ENCODE measurements at regions not wholly inside any gene's neighbourhood (a gene's known extent, or its start where the extent isn't known, plus 50 kb on each side); places are given as distances from the start of the nearest gene placed in this dataset.
A peak's percentile ranks its signal among the peaks of the same experiment; 100 is the strongest.
"Not testable (repeated sequence)": the region's sequence is repeated elsewhere in the genome, so short reads cannot be mapped to it uniquely, and the experiment has no call there.

- no peaks in the 10 kb centered on the region for H3K4me1 ChIP-seq (ENCODE audit: control insufficient read depth, extremely low read depth, insufficient read depth, low read length)
- TF ChIP-seq EZH2 (IDR thresholded peaks at IDR 0.05; ENCODE audit: low read length, missing control alignments) (no peak), CTCF (conservative IDR thresholded peaks at IDR 0.05 in 1 of 2, IDR thresholded peaks at IDR 0.05 in 1 of 2; ENCODE audit: low read depth in 1 of 2, low read length in 2 of 2) (no peak)
- no peak overlapping the region for H3K4me2 ChIP-seq (ENCODE audit: extremely low read depth, insufficient read depth, low read length)
- H3K27ac ChIP-seq (ENCODE audit: insufficient read depth, low read length) = no peak overlapping the region
- no peak overlapping the region for H3K4me3 ChIP-seq (replicated peaks in 1 of 4; ENCODE audit: control extremely low read depth in 1 of 4, insufficient read depth in 1 of 4, low read depth in 3 of 4, low read length in 4 of 4)
- no peaks in the 10 kb centered on the region for H3K27me3 ChIP-seq (ENCODE audit: control insufficient read depth, insufficient read depth, low read length)
- no peak overlapping the region for H2AFZ ChIP-seq (ENCODE audit: low read length)
- H3K9ac ChIP-seq (ENCODE audit: insufficient read depth, low read length) = no peak overlapping the region
- no peaks in the 10 kb centered on the region for H4K20me1 ChIP-seq (ENCODE audit: control insufficient read depth, extremely low read depth, insufficient read depth, low read length)
- H3K79me2 ChIP-seq (ENCODE audit: control insufficient read depth, insufficient read depth, low read length) = no peaks in the 10 kb centered on the region
- H3K36me3 ChIP-seq (ENCODE audit: control insufficient read depth, insufficient read depth, low read length) = no peaks in the 10 kb centered on the region
- no peak for DNase-seq (ENCODE audit: low read depth in 2 of 2)
- H3K9me3 ChIP-seq (ENCODE audit: control insufficient read depth, insufficient read depth, low read depth, low read length) = no peaks in the 10 kb centered on the region
Observed at GRCh38 chr3:115293321-115293720, 146.2 kb upstream of the ZBTB20 start.

- Histone ChIP-seq H3K36me3 (ENCODE audit: control insufficient read depth, insufficient read depth, low read length) (no peaks in the 10 kb centered on the region), H3K79me2 (ENCODE audit: control insufficient read depth, insufficient read depth, low read length) (no peaks in the 10 kb centered on the region), H3K4me3 (replicated peaks in 1 of 4; ENCODE audit: control extremely low read depth in 1 of 4, insufficient read depth in 1 of 4, low read depth in 3 of 4, low read length in 4 of 4) (no peak overlapping the region), H3K27ac (ENCODE audit: insufficient read depth, low read length) (no peak overlapping the region), H2AFZ (ENCODE audit: low read length) (no peak overlapping the region), H3K9ac (ENCODE audit: insufficient read depth, low read length) (no peak overlapping the region), H3K27me3 (ENCODE audit: control insufficient read depth, insufficient read depth, low read length) (no peaks in the 10 kb centered on the region), H3K9me3 (ENCODE audit: control insufficient read depth, insufficient read depth, low read depth, low read length) (no peaks in the 10 kb centered on the region), H3K4me1 (ENCODE audit: control insufficient read depth, extremely low read depth, insufficient read depth, low read length) (no peaks in the 10 kb centered on the region), H4K20me1 (ENCODE audit: control insufficient read depth, extremely low read depth, insufficient read depth, low read length) (no peaks in the 10 kb centered on the region), H3K4me2 (ENCODE audit: extremely low read depth, insufficient read depth, low read length) (no peak overlapping the region)
- DNase-seq (ENCODE audit: low read depth in 2 of 2) = peak in 1 of 2 donors; percentile 4
- TF ChIP-seq EZH2 (IDR thresholded peaks at IDR 0.05; ENCODE audit: low read length, missing control alignments) (no peak), CTCF (conservative IDR thresholded peaks at IDR 0.05 in 1 of 2, IDR thresholded peaks at IDR 0.05 in 1 of 2; ENCODE audit: low read depth in 1 of 2, low read length in 2 of 2) (no peak)
Observed at GRCh38 chr3:115301364-115301860, 154.3 kb upstream of the ZBTB20 start.

DNA sequence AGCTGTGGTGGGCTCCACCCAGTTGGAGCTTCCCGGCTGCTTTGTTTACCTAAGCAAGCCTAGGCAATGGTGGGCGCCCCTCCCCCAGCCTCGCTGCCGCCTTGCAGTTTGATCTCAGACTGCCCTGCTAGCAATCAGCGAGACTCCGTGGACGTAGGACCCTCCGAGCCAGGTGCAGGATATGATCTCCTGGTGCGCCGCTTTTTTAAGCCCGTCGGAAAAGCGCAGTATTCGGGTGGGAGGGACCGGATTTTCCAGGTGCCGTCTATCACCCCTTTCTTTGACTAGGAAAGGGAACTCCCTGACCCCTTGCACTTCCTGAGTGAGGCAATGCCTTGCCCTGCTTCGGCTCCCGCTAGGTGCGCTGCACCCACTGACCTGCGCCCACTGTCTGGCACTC is 170.9 kb upstream of the ZBTB20 start:
- not testable (repeated sequence) for H2AFZ ChIP-seq (ENCODE audit: low read length); H3K4me3 ChIP-seq (replicated peaks in 1 of 4; ENCODE audit: control extremely low read depth in 1 of 4, insufficient read depth in 1 of 4, low read depth in 3 of 4, low read length in 4 of 4); H3K9me3 ChIP-seq (ENCODE audit: control insufficient read depth, insufficient read depth, low read depth, low read length); DNase-seq (ENCODE audit: low read depth in 2 of 2); H4K20me1 ChIP-seq (ENCODE audit: control insufficient read depth, extremely low read depth, insufficient read depth, low read length); H3K27me3 ChIP-seq (ENCODE audit: control insufficient read depth, insufficient read depth, low read length); H3K9ac ChIP-seq (ENCODE audit: insufficient read depth, low read length); H3K27ac ChIP-seq (ENCODE audit: insufficient read depth, low read length); H3K36me3 ChIP-seq (ENCODE audit: control insufficient read depth, insufficient read depth, low read length); H3K4me1 ChIP-seq (ENCODE audit: control insufficient read depth, extremely low read depth, insufficient read depth, low read length); H3K4me2 ChIP-seq (ENCODE audit: extremely low read depth, insufficient read depth, low read length); H3K79me2 ChIP-seq (ENCODE audit: control insufficient read depth, insufficient read depth, low read length)
